ENCODE measurements at regions not wholly inside any gene's neighbourhood (a gene's known extent, or its start where the extent isn't known, plus 50 kb on each side); places are given as distances from the start of the nearest gene placed in this dataset.

GRCh38 chr2:83933749-83934148, 525.3 kb downstream of the SUCLG1 start:
- TF ChIP-seq EZH2phosphoT487 (IDR thresholded peaks at IDR 0.05; ENCODE audit: insufficient read depth, low read depth) (no peak), EZH2 (IDR thresholded peaks at IDR 0.05; ENCODE audit: insufficient read depth, poor library complexity, severe bottlenecking) (no peak)
- Histone ChIP-seq H3K27me3 (replicated peaks; ENCODE audit: insufficient read depth) (no peaks in the 10 kb centered on the region), H3K9ac (no peak overlapping the region), H3K9me2 (ENCODE audit: insufficient read depth) (no peaks in the 10 kb centered on the region; the same call in 1 of the 2 replicates), H3K27ac (no peak overlapping the region), H2AFZ (no peak overlapping the region), H3K9me3 (ENCODE audit: low read depth) (no peaks in the 10 kb centered on the region), H3K4me2 (ENCODE audit: unreplicated experiment) (no peak overlapping the region), H3K4me3 (no peak overlapping the region), H3F3A (ENCODE audit: insufficient read depth) (no peaks in the 10 kb centered on the region), H3K36me3 (ENCODE audit: low read depth) (no peaks in the 10 kb centered on the region), H3K4me1 (ENCODE audit: insufficient read depth) (no peaks in the 10 kb centered on the region), H4K20me1 (ENCODE audit: insufficient read depth) (no peaks in the 10 kb centered on the region), H3K79me2 (ENCODE audit: insufficient read depth) (no peaks in the 10 kb centered on the region)
- no peak for DNase-seq
- in situ Hi-C loops (cut with MboI): no loop called here
- WGBS, 2 experiments (ENCODE audit: low coverage in 1 of 2, low lambda C conversion rate in 2 of 2, missing lambda C conversion rate in 2 of 2): 4 to 6% methylated on average over 2 of the region's 2 CpGs

- H3K4me3 ChIP-seq: no peak overlapping the region
- no peaks in the 10 kb centered on the region for H3K9me2 ChIP-seq (ENCODE audit: insufficient read depth)
- 6 to 8% methylated on average over 2 of the region's 2 CpGs for WGBS, 2 experiments (ENCODE audit: low coverage in 1 of 2, low lambda C conversion rate in 2 of 2, missing lambda C conversion rate in 2 of 2)
- in situ Hi-C loops (cut with MboI): no loop called here
- no peak overlapping the region for H2AFZ ChIP-seq
- DNase-seq: no peak
- H3K9ac ChIP-seq: no peak overlapping the region
- no peaks in the 10 kb centered on the region for H3K79me2 ChIP-seq (ENCODE audit: insufficient read depth)
- H3K4me1 ChIP-seq (ENCODE audit: insufficient read depth): no peaks in the 10 kb centered on the region
- no peaks in the 10 kb centered on the region for H3K27me3 ChIP-seq (replicated peaks; ENCODE audit: insufficient read depth)
- H4K20me1 ChIP-seq (ENCODE audit: insufficient read depth): no peaks in the 10 kb centered on the region
- H3K4me2 ChIP-seq (ENCODE audit: unreplicated experiment): no peak overlapping the region
- no peaks in the 10 kb centered on the region for H3F3A ChIP-seq (ENCODE audit: insufficient read depth)
- no peak overlapping the region for H3K27ac ChIP-seq
- TF ChIP-seq EZH2 (IDR thresholded peaks at IDR 0.05; ENCODE audit: insufficient read depth, poor library complexity, severe bottlenecking) (no peak), EZH2phosphoT487 (IDR thresholded peaks at IDR 0.05; ENCODE audit: insufficient read depth, low read depth) (no peak)
- no peaks in the 10 kb centered on the region for H3K36me3 ChIP-seq (ENCODE audit: low read depth)
- no peaks in the 10 kb centered on the region for H3K9me3 ChIP-seq (ENCODE audit: low read depth)
Measured at GRCh38 chr2:83923531-83923930, 535.5 kb downstream of the SUCLG1 start.

GRCh38 chr2:83916559-83916958, 542.5 kb downstream of the SUCLG1 start:
- Histone ChIP-seq H3K4me3 (no peak overlapping the region), H3K9me3 (ENCODE audit: low read depth) (no peaks in the 10 kb centered on the region), H2AFZ (no peak overlapping the region), H3K9ac (no peak overlapping the region), H4K20me1 (ENCODE audit: insufficient read depth) (no peaks in the 10 kb centered on the region), H3K4me1 (ENCODE audit: insufficient read depth) (no peaks in the 10 kb centered on the region), H3K9me2 (ENCODE audit: insufficient read depth) (no peaks in the 10 kb centered on the region), H3K4me2 (ENCODE audit: unreplicated experiment) (no peak overlapping the region), H3F3A (ENCODE audit: insufficient read depth) (no peaks in the 10 kb centered on the region), H3K36me3 (ENCODE audit: low read depth) (no peaks in the 10 kb centered on the region), H3K27ac (no peak overlapping the region), H3K79me2 (ENCODE audit: insufficient read depth) (no peaks in the 10 kb centered on the region), H3K27me3 (replicated peaks; ENCODE audit: insufficient read depth) (no peaks in the 10 kb centered on the region)
- TF ChIP-seq EZH2phosphoT487 (IDR thresholded peaks at IDR 0.05; ENCODE audit: insufficient read depth, low read depth) (no peak), EZH2 (IDR thresholded peaks at IDR 0.05; ENCODE audit: insufficient read depth, poor library complexity, severe bottlenecking) (no peak)
- no peak for DNase-seq
- in situ Hi-C loops (cut with MboI): no loop called here

- H3K27ac ChIP-seq: no peak overlapping the region
- no peaks in the 10 kb centered on the region for H3K27me3 ChIP-seq (replicated peaks; ENCODE audit: insufficient read depth)
- TF ChIP-seq EZH2 (IDR thresholded peaks at IDR 0.05; ENCODE audit: insufficient read depth, poor library complexity, severe bottlenecking) (no peak), EZH2phosphoT487 (IDR thresholded peaks at IDR 0.05; ENCODE audit: insufficient read depth, low read depth) (no peak)
- no peaks in the 10 kb centered on the region for H3K4me1 ChIP-seq (ENCODE audit: insufficient read depth)
- H3K9ac ChIP-seq: no peak overlapping the region
- H3K79me2 ChIP-seq (ENCODE audit: insufficient read depth): no peaks in the 10 kb centered on the region
- no peaks in the 10 kb centered on the region for H3F3A ChIP-seq (ENCODE audit: insufficient read depth)
- DNase-seq: peak; percentile 0
- no peak overlapping the region for H3K4me3 ChIP-seq
- H3K9me3 ChIP-seq (ENCODE audit: low read depth): no peaks in the 10 kb centered on the region
- H3K36me3 ChIP-seq (ENCODE audit: low read depth): no peaks in the 10 kb centered on the region
- H3K9me2 ChIP-seq (ENCODE audit: insufficient read depth): no peaks in the 10 kb centered on the region
- H3K4me2 ChIP-seq (ENCODE audit: unreplicated experiment): no peak overlapping the region
- in situ Hi-C loops (cut with MboI): no loop called here
- H2AFZ ChIP-seq: no peak overlapping the region
- H4K20me1 ChIP-seq (ENCODE audit: insufficient read depth): no peaks in the 10 kb centered on the region
Measured at GRCh38 chr2:83915381-83915780, 543.7 kb downstream of the SUCLG1 start.

- no peak for DNase-seq
- Histone ChIP-seq H3K9me3 (ENCODE audit: low read depth) (no peaks in the 10 kb centered on the region), H3K27ac (no peak overlapping the region), H3F3A (ENCODE audit: insufficient read depth) (no peaks in the 10 kb centered on the region), H3K36me3 (ENCODE audit: low read depth) (no peaks in the 10 kb centered on the region), H4K20me1 (ENCODE audit: insufficient read depth) (no peaks in the 10 kb centered on the region), H3K4me1 (ENCODE audit: insufficient read depth) (no peaks in the 10 kb centered on the region), H3K4me2 (ENCODE audit: unreplicated experiment) (no peak overlapping the region), H3K79me2 (ENCODE audit: insufficient read depth) (no peaks in the 10 kb centered on the region), H2AFZ (no peak overlapping the region), H3K9me2 (ENCODE audit: insufficient read depth) (no peaks in the 10 kb centered on the region), H3K27me3 (replicated peaks; ENCODE audit: insufficient read depth) (no peaks in the 10 kb centered on the region), H3K4me3 (no peak overlapping the region), H3K9ac (no peak overlapping the region)
- no peak for TF ChIP-seq EZH2phosphoT487 (IDR thresholded peaks at IDR 0.05; ENCODE audit: insufficient read depth, low read depth)
- TF ChIP-seq EZH2 (IDR thresholded peaks at IDR 0.05; ENCODE audit: insufficient read depth, poor library complexity, severe bottlenecking): no peak
- in situ Hi-C loops (cut with MboI): no loop called here
Measured at GRCh38 chr2:83908750-83909149, 550.3 kb downstream of the SUCLG1 start.

Measured in GM23248 (cell line).